ENCODE measurements at regions not wholly inside any gene's neighbourhood (a gene's known extent, or its start where the extent isn't known, plus 50 kb on each side); places are given as distances from the start of the nearest gene placed in this dataset.

DNA sequence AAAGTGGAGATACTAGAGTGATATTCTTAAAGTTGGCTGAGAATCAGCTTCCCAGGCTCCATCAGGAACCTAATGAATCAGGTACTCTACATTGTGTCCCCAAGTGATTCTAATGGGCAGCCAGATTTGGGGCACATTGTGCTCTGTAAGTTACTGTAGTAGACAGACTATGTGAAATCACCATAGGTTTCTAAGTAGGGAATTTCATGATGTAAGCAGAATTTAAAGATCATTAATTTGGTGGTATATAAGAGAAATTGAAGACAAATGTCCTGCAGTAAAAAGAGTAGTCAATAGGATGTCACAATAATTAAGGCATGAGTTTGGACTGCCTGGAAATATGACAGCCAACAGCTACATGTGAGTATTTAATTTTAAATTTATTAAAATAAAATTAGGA lies 602.4 kb upstream of the ACVR2A start:
- H3K36me3 ChIP-seq = no peaks in the 10 kb centered on the region
- no peaks in the 10 kb centered on the region for H3K9me3 ChIP-seq
- H3K27ac ChIP-seq = no peak overlapping the region
- no peaks in the 10 kb centered on the region for H3K4me1 ChIP-seq
- TF ChIP-seq POLR2A (IDR thresholded peaks at IDR 0.05) (no peak), CTCF (IDR thresholded peaks at IDR 0.05) (no peak)
- no peak for DNase-seq
- no peak overlapping the region for H3K4me3 ChIP-seq
- no peaks in the 10 kb centered on the region for H3K27me3 ChIP-seq
- intact Hi-C loops (cut with DNase I; ENCODE audit: low total_unique reads) = no loop called here

- intact Hi-C loops (cut with DNase I; ENCODE audit: low total_unique reads) = no loop called here
- no peaks in the 10 kb centered on the region for H3K4me1 ChIP-seq
- no peak overlapping the region for H3K4me3 ChIP-seq
- H3K27ac ChIP-seq = no peak overlapping the region
- H3K36me3 ChIP-seq = no peaks in the 10 kb centered on the region
- TF ChIP-seq POLR2A (IDR thresholded peaks at IDR 0.05) = no peak
- no peak for TF ChIP-seq CTCF (IDR thresholded peaks at IDR 0.05)
- H3K27me3 ChIP-seq = no peaks in the 10 kb centered on the region
- no peaks in the 10 kb centered on the region for H3K9me3 ChIP-seq
- DNase-seq = no peak
These were observed 608.2 kb upstream of the ACVR2A start for GRCh38 chr2:147236601-147237000.

DNA sequence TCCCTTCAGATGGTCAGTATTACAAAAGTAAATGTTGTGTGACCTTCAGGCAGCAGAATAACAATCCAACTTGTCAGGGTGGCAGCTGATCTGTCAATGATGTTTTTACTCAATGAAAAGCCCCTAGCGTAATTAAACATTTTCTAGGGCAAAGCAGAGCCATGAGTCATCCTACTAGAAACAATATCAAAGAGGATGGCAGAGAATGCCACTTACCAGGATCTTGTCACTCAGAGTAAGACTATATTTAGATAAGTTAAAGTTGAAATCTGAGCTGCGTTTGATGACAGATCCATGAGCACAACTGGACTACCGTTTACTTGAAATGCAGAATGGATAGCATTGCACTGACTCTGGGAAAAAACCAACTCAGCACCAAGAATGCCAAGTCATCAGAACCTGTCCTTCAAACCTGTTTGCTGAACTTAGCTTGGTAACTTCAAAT lies 612.6 kb upstream of the ACVR2A start:
- H3K9me3 ChIP-seq = no peaks in the 10 kb centered on the region
- H3K27me3 ChIP-seq = no peaks in the 10 kb centered on the region
- no peak for DNase-seq
- H3K27ac ChIP-seq = no peak overlapping the region
- H3K4me3 ChIP-seq = no peak overlapping the region
- H3K4me1 ChIP-seq = no peaks in the 10 kb centered on the region
- intact Hi-C loops (cut with DNase I; ENCODE audit: low total_unique reads) = no loop called here
- TF ChIP-seq POLR2A (IDR thresholded peaks at IDR 0.05) = no peak
- no peak for TF ChIP-seq CTCF (IDR thresholded peaks at IDR 0.05)
- H3K36me3 ChIP-seq = no peaks in the 10 kb centered on the region

- no peaks in the 10 kb centered on the region for H3K4me1 ChIP-seq
- no peak overlapping the region for H3K4me3 ChIP-seq
- no peaks in the 10 kb centered on the region for H3K9me3 ChIP-seq
- H3K27ac ChIP-seq = no peak overlapping the region
- H3K27me3 ChIP-seq = no peaks in the 10 kb centered on the region
- DNase-seq = no peak
- intact Hi-C loops (cut with DNase I; ENCODE audit: low total_unique reads) = no loop called here
- no peaks in the 10 kb centered on the region for H3K36me3 ChIP-seq
- TF ChIP-seq POLR2A (IDR thresholded peaks at IDR 0.05) = no peak
- TF ChIP-seq CTCF (IDR thresholded peaks at IDR 0.05) = no peak
These were observed 613.2 kb upstream of the ACVR2A start for GRCh38 chr2:147231607-147232006.

GRCh38 chr2:147231081-147231480 lies 613.7 kb upstream of the ACVR2A start:
- Histone ChIP-seq H3K9me3 (no peaks in the 10 kb centered on the region), H3K27ac (no peak overlapping the region), H3K36me3 (no peaks in the 10 kb centered on the region), H3K4me1 (no peaks in the 10 kb centered on the region), H3K27me3 (no peaks in the 10 kb centered on the region), H3K4me3 (no peak overlapping the region)
- DNase-seq = no peak
- intact Hi-C loops (cut with DNase I; ENCODE audit: low total_unique reads) = no loop called here
- no peak for TF ChIP-seq POLR2A (IDR thresholded peaks at IDR 0.05)
- TF ChIP-seq CTCF (IDR thresholded peaks at IDR 0.05) = no peak

Measured in uterus (tissue), 3 donors.